ENCODE measurements at regions not wholly inside any gene's neighbourhood (a gene's known extent, or its start where the extent isn't known, plus 50 kb on each side); places are given as distances from the start of the nearest gene placed in this dataset.

DNA sequence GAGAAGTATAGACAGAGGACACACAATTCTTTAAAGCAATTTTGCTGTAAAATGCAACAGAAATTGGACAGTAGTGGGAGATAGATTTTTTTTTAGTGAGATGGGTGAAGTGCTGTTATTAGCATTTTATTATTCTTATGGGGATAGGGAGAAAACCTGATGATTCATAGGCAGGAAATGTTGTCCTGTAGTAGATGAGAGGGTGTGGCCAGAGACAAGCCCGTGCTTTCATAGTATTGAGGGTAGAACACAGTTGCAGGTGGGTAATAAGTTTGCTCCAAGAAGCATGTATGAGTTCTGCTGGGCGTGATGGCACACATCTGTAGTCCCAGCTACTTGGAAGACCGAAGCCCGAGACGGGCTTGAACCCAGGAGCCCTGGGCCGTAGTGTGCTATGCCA, 128.3 kb upstream of the ARHGAP28 start:
- no peaks in the 10 kb centered on the region for H3K4me1 ChIP-seq
- no peaks in the 10 kb centered on the region for H3K9me3 ChIP-seq
- no peak overlapping the region for H3K27ac ChIP-seq
- H3K27me3 ChIP-seq = no peaks in the 10 kb centered on the region
- TF ChIP-seq, protein P1, sequence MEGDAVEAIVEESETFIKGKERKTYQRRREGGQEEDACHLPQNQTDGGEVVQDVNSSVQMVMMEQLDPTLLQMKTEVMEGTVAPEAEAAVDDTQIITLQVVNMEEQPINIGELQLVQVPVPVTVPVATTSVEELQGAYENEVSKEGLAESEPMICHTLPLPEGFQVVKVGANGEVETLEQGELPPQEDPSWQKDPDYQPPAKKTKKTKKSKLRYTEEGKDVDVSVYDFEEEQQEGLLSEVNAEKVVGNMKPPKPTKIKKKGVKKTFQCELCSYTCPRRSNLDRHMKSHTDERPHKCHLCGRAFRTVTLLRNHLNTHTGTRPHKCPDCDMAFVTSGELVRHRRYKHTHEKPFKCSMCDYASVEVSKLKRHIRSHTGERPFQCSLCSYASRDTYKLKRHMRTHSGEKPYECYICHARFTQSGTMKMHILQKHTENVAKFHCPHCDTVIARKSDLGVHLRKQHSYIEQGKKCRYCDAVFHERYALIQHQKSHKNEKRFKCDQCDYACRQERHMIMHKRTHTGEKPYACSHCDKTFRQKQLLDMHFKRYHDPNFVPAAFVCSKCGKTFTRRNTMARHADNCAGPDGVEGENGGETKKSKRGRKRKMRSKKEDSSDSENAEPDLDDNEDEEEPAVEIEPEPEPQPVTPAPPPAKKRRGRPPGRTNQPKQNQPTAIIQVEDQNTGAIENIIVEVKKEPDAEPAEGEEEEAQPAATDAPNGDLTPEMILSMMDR (IDR thresholded peaks at IDR 0.05) = no peak
- H3K36me3 ChIP-seq = no peaks in the 10 kb centered on the region
- intact Hi-C loops (cut with DNase I; ENCODE audit: low total_unique reads) = no loop called here
- no peak for DNase-seq
- no peak overlapping the region for H3K4me3 ChIP-seq

DNA sequence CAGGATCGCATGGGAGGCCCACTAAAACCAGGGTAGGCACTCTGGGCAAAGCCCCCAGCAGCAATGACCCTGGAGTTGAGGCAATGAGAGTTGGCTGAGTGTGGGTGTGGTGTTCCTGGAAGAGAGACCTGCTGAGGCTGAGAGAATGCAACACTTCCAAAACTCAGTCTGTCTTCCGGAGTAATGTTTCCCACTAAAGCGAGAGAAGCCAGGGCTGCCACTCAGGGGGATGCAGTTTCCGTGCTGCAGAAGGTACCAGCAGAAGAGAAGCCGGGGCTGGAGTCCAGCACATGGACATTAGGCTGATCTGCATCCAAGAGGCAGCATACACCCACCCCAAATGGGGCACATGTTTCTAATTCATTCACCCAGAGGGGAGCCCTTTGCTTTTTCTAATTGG, 127.2 kb upstream of the ARHGAP28 start:
- no peaks in the 10 kb centered on the region for H3K27me3 ChIP-seq
- no peak overlapping the region for H3K27ac ChIP-seq
- intact Hi-C loops (cut with DNase I; ENCODE audit: low total_unique reads) = no loop called here
- H3K4me1 ChIP-seq = no peaks in the 10 kb centered on the region
- H3K4me3 ChIP-seq = no peak overlapping the region
- no peak for DNase-seq
- no peaks in the 10 kb centered on the region for H3K9me3 ChIP-seq
- no peaks in the 10 kb centered on the region for H3K36me3 ChIP-seq
- TF ChIP-seq, protein P1 (IDR thresholded peaks at IDR 0.05) = no peak

DNA sequence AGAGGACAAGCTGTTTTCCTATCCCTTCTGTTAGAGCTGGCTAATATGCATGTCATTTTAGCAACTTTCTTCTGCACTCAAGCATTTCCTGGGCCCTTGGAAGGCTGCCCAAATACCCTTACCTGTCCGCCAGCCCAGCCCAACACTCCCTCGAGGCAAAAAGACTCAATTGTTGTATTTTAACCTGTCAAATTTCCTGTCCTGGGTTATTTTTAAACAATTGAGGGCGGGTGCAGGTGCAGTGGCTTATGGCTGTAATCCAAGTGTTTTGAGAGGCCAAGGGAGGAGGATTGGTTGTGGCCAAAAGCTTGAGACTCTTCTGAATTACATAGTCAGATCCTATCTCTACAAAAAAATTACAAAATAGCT, 125.0 kb upstream of the ARHGAP28 start:
- no peak for DNase-seq

DNA sequence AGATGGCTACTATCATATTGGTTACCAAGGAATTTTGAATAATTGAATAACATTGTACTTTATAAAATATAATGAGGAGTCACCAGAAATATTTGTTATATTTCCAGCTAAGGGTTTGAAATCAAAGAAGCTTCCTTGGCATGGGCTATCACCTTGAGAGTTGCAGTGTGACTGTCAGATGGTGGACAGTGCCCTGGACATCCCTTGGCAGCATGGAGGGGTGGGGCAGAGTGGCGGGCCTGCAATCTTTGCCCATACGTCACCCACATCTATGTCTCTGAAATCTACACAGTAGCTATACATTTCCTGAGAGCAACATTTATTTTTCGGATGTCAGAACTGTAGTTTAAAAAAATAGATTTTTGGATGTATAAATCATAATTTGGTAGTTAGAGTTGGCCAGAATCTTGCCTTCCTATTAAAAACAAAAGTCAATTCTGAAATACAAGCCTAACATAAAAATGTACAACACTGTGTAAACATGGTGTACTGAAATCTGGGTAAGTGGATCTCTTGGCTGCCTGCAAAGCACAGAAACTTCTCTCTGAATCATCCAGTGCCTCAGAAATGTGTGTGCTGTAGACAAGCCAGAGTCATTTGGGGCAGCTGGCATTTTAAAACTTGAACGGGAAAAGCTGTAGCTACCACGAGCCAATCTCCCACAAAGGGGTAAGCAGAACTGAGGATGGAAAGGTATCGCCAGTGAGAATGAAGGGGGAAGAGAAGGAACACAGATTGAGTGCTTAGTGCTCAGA, 124.2 kb upstream of the ARHGAP28 start:
- H3K36me3 ChIP-seq = no peaks in the 10 kb centered on the region
- TF ChIP-seq, protein P1 (IDR thresholded peaks at IDR 0.05) = no peak
- H3K27me3 ChIP-seq = no peaks in the 10 kb centered on the region
- peaks cover 0 to 4% (median 0%) of the 10 kb centered on the region in 4 donors for H3K4me1 ChIP-seq
- DNase-seq = no peak
- H3K4me3 ChIP-seq = no peak overlapping the region
- H3K9me3 ChIP-seq = no peaks in the 10 kb centered on the region
- intact Hi-C loops (cut with DNase I; ENCODE audit: low total_unique reads) = no loop called here
- H3K27ac ChIP-seq = no peak overlapping the region

More for the DNA sequence above, 125.0 kb upstream of the ARHGAP28 start:
- Histone ChIP-seq H3K27ac (no peak overlapping the region), H3K36me3 (no peaks in the 10 kb centered on the region), H3K27me3 (no peaks in the 10 kb centered on the region), H3K4me3 (no peak overlapping the region), H3K4me1 (no peaks in the 10 kb centered on the region), H3K9me3 (no peaks in the 10 kb centered on the region)
- TF ChIP-seq, protein P1 (IDR thresholded peaks at IDR 0.05) = no peak
- intact Hi-C loops (cut with DNase I; ENCODE audit: low total_unique reads) = no loop called here

DNA sequence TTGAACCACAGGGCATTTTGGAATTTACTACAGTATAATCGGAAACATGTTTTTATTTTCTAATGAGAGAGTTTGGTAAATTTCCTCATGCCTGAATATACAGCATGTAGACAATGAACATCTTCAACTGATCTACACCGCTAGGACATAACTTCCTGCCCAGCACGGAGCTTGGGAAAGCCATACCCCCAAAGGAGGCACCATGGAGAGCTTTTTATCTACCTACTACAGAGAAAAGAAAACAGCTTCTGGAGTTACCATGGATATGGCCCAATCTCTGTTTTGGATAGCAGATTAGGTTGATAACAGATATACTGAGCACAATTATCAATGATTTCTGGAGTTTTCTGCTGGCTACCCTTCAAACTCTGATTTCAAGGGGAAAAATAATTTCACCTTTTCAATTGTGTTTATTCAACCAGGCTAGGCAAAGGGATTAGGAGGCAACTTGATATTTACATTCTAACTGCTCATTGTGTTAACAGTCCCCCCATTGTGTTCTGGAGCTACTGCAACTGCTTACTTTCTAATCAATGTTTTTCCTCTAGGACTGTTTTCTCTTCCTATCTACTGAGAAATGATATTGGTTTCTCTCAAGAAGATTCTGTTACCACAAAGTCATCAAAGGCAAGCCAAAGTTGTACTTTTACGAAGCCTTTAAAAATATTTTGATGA, 123.0 kb upstream of the ARHGAP28 start:
- H3K4me1 ChIP-seq = peaks cover 0 to 5% (median 0%) of the 10 kb centered on the region in 4 donors
- TF ChIP-seq, protein P1 (IDR thresholded peaks at IDR 0.05) = no peak
- no peak for DNase-seq
- H3K27me3 ChIP-seq = no peaks in the 10 kb centered on the region
- H3K27ac ChIP-seq = no peak overlapping the region
- no peaks in the 10 kb centered on the region for H3K9me3 ChIP-seq
- H3K4me3 ChIP-seq = no peak overlapping the region
- intact Hi-C loops (cut with DNase I; ENCODE audit: low total_unique reads) = no loop called here
- H3K36me3 ChIP-seq = no peaks in the 10 kb centered on the region

Data from tibial artery (tissue), 4 donors.